ENCODE measurements at regions not wholly inside any gene's neighbourhood (a gene's known extent, or its start where the extent isn't known, plus 50 kb on each side); places are given as distances from the start of the nearest gene placed in this dataset.

GRCh38 chr12:127290251-127290650, 976.7 kb upstream of the TMEM132C start:
- no peak for FAIRE-seq

- FAIRE-seq: no peak
Observed at GRCh38 chr12:127292736-127293135, 974.2 kb upstream of the TMEM132C start.

GRCh38 chr12:127293507-127294310, 973.3 kb upstream of the TMEM132C start:
- no peak for FAIRE-seq

- no peak for FAIRE-seq
Observed at GRCh38 chr12:127294651-127295210, 972.2 kb upstream of the TMEM132C start.

- no peak for FAIRE-seq
Observed at GRCh38 chr12:127295630-127296029, 971.3 kb upstream of the TMEM132C start.

GRCh38 chr12:127296591-127296990, 970.4 kb upstream of the TMEM132C start:
- no peak for FAIRE-seq

GRCh38 chr12:127297327-127297726, 969.6 kb upstream of the TMEM132C start:
- FAIRE-seq: no peak

GRCh38 chr12:127300075-127300474, 966.9 kb upstream of the TMEM132C start:
- FAIRE-seq: no peak

GRCh38 chr12:127300753-127301152, 966.2 kb upstream of the TMEM132C start:
- no peak for FAIRE-seq

- FAIRE-seq: no peak
Observed at GRCh38 chr12:127301876-127302275, 965.1 kb upstream of the TMEM132C start.

- no peak for FAIRE-seq
Observed at GRCh38 chr12:127304751-127305725, 961.9 kb upstream of the TMEM132C start.

GRCh38 chr12:127306604-127307215, 960.3 kb upstream of the TMEM132C start:
- no peak for FAIRE-seq

- no peak for FAIRE-seq
Observed at GRCh38 chr12:127307528-127307927, 959.4 kb upstream of the TMEM132C start.

GRCh38 chr12:127308148-127308547, 958.8 kb upstream of the TMEM132C start:
- no peak for FAIRE-seq

- no peak for FAIRE-seq
Observed at GRCh38 chr12:127310548-127310947, 956.4 kb upstream of the TMEM132C start.

- no peak for FAIRE-seq
Observed at GRCh38 chr12:127311720-127312364, 955.1 kb upstream of the TMEM132C start.

GRCh38 chr12:127324681-127325080, 942.3 kb upstream of the TMEM132C start:
- no peak for FAIRE-seq

GRCh38 chr12:127327986-127328385, 939.0 kb upstream of the TMEM132C start:
- FAIRE-seq: no peak

GRCh38 chr12:127328867-127329266, 938.1 kb upstream of the TMEM132C start:
- FAIRE-seq: no peak

GRCh38 chr12:127334365-127334764, 932.6 kb upstream of the TMEM132C start:
- no peak for FAIRE-seq

GRCh38 chr12:127334912-127335644, 931.9 kb upstream of the TMEM132C start:
- FAIRE-seq: no peak

GRCh38 chr12:127336416-127336815, 930.6 kb upstream of the TMEM132C start:
- no peak for FAIRE-seq

Data from endometrium (tissue), 2 donors.